GM13976 (cell line): ENCODE measurements at regions not wholly inside any gene's neighbourhood (a gene's known extent, or its start where the extent isn't known, plus 50 kb on each side); places are given as distances from the start of the nearest gene placed in this dataset.

ENCODE experiments used
- DNase-seq: peaks from one replicate; pipeline ENCODE4 v3.0.0; 2012; ENCODE audit warnings: low spot score
- CTCF ChIP-seq: IDR thresholded peaks from 2 replicates; pipeline ENCODE4 v1.5.1; 2012; ENCODE audit warnings: borderline replicate concordance, mild to moderate bottlenecking; ENCODE audit not compliant: insufficient read depth; ENCODE audit errors: extremely low read depth, missing control alignments, control extremely low read depth
- in situ Hi-C: fragments of 300-500 bp; cut with MboI; formaldehyde crosslinking; loops from one replicate; pipeline ENCODE4 v1.12.0; 2022; ENCODE audit warnings: low sequenced_read_pairs, mixed read lengths, inconsistent platforms; ENCODE audit not compliant: unreplicated experiment

GRCh38 chr2:43055985-43056384 lies 170.4 kb downstream of the ZFP36L2 start:
- in situ Hi-C loops, result no loop called here
- DNase-seq, result no peak
- no peak for TF ChIP-seq CTCF

DNA sequence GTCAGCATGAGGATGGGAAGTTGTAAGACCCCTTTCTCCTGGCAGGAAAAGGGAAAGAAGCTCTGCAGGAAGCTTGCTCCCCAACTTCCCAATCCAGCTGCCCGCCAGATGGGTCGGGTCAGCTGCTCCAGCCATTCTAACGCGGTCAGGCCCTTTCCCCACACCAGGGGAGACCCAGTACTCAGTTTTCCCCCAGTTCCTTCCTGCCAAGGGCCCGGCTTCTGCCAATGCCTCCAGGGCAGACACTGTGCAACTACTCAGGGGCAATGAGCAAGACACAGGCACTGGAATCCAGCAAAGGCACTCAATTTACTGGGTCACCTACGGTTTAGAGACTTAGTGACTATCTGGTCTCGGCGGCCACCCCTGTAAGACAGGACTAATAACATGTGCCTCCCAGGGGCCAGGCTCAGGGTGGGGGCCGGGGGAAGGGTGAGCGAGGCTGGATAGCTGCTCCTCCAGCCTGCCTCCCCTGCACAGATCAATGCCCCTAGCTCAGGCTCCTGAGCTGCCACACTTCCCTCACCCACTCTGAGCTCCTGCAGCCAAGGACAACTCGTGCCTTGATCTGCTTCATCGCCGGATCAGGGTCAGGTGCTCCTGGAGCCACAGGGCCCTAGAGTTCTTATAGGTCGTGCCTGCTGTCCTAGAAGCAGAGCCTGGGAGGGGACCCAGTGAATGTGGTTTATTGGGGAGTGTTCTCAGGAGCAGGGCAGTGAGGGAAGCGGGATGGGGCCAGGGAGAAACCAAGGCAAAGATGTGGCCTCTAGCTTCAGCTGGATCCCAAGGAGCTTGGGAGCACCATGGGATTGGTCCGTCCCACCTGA lies 171.1 kb downstream of the ZFP36L2 start:
- no peak for TF ChIP-seq CTCF
- in situ Hi-C loops, result no loop called here
- no peak for DNase-seq

DNA sequence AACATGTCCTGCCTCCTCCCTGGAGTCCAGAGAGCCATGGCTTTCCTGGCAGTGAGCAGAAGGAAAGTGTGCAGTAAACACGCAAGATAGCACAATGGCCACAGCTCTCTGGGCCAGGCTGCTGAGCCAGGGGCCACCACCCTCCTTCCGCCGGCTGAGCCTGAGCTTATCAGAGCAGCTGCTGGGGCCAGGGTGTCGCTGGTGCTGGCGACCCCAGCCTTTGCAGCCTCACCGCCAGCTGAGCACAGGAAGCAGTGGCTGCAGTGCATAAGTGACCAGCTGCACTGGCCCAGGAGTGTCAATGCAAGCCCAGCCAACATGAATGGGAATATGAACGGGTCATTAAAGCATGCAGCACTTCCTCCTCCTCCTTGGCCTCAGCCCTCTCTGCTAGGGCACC lies 172.0 kb downstream of the ZFP36L2 start:
- TF ChIP-seq CTCF, result no peak
- in situ Hi-C loops, result no loop called here
- DNase-seq, result no peak

DNA sequence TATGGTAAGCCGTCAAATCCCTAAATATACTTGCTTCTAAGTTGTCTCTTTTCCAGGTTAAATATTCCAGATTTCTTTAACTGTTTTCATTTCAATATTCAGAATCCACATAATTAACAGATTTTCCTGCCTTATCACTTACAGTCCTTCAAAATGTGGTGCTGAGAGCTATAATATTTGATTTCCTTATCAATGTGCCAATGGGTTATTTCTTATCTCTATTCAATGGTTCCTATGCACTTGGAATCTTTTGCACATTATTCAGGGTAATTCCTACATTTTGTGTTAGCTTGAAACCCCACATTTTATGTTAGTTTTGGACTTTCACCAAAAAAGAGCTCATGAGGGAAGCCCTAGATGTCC lies 173.5 kb downstream of the ZFP36L2 start:
- DNase-seq, result no peak
- in situ Hi-C loops, result no loop called here
- TF ChIP-seq CTCF, result no peak

DNA sequence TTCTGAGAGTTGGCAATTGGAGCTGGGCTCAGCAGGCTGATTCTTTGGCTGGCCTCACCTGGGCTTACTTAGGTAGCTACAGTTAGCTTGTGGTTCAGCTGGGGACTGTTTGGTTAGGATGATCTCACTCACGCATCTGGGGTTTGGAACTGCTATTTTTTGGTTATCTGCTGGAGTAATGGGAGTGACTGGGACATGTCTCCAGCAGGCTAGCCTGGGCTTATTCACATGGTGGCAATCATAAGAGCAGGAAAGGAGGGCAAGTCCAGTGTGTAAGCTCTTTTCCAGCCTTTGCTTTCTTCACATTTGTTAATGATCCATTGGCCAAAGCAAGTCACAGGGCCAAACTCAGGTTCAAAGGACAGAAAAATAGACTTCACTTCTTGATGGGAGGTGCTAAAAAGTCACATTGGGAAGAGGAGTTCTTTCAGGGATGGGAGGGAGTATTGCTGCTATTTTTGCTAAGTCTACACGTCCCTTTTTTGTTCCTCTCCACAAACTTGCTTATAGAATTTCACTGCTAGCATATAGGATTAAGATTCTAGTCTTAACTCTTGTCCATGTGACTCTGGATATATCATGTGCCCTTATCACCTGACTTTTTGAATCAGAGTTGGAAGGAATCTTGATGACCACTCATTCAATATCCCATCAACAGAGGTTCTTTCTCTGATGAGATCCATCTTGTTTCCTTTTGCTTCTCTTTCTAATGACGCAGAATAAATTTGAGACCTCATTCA lies 174.0 kb downstream of the ZFP36L2 start:
- in situ Hi-C loops, result no loop called here
- no peak for DNase-seq
- TF ChIP-seq CTCF, result no peak

DNA sequence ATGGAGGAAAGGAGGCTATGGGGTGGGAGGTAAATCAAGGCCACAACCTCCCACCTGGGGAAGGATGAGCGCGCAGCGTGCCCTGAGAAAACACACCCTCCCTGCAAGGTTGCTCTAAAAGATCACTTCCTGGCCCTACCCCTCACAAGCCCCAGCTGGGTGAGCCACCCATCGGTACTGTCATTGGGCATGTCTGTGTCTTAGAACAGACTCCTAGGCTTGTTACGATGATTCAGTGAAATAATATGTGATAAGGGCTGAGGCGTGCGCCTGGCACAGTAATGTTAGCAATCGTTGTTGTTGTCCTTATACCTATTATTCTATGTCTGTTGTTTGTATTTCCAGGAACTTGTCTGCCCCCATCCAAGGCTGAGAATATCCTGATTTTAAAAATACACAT lies 175.1 kb downstream of the ZFP36L2 start:
- in situ Hi-C loops, result no loop called here
- no peak for DNase-seq
- TF ChIP-seq CTCF, result no peak
